C4-2B (cell line): ENCODE measurements at regions not wholly inside any gene's neighbourhood (a gene's known extent, or its start where the extent isn't known, plus 50 kb on each side); places are given as distances from the start of the nearest gene placed in this dataset.
"Not testable (repeated sequence)": the region's sequence is repeated elsewhere in the genome, so short reads cannot be mapped to it uniquely, and the experiment has no call there.

Source experiments
- H3K27ac ChIP-seq: fragments of 450-650 bp; 2 replicates; pipeline ENCODE4 v1.5.1; 2017
- ZFX ChIP-seq: fragments of 450-650 bp; IDR thresholded peaks from 2 replicates; pipeline ENCODE4 v1.6.1; 2017
- TF ChIP-seq, protein P1 (sequence below): fragments of 450-650 bp; conservative IDR thresholded peaks from 2 replicates; pipeline ENCODE4 v1.5.1; 2017; ENCODE audit warnings: mild to moderate bottlenecking

DNA sequence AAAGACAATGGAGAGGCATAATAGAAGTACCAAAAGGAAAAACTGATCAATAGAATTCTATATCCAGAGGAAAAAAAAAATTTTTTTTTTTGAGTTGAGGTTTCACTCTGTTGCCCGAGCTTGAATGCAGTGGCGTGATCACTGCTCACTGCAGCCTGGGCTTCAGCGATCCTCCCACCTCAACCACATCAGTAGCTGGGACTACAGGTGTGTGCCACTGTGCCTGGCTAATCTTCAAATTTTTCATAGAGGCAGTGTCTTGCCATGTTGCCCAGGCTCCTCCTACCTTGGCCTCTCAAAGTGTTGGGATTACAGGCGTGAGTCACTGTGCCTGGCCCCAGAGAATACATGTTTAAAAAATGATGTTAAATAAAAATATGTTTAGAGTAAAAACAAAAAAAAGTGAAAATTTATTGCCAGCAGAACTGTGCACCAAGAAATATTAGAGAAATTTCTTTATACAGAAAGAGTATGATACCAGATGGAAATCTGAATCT lies 154.3 kb upstream of the ZBTB20 start:
- no peak for TF ChIP-seq ZFX
- TF ChIP-seq, protein P1, sequence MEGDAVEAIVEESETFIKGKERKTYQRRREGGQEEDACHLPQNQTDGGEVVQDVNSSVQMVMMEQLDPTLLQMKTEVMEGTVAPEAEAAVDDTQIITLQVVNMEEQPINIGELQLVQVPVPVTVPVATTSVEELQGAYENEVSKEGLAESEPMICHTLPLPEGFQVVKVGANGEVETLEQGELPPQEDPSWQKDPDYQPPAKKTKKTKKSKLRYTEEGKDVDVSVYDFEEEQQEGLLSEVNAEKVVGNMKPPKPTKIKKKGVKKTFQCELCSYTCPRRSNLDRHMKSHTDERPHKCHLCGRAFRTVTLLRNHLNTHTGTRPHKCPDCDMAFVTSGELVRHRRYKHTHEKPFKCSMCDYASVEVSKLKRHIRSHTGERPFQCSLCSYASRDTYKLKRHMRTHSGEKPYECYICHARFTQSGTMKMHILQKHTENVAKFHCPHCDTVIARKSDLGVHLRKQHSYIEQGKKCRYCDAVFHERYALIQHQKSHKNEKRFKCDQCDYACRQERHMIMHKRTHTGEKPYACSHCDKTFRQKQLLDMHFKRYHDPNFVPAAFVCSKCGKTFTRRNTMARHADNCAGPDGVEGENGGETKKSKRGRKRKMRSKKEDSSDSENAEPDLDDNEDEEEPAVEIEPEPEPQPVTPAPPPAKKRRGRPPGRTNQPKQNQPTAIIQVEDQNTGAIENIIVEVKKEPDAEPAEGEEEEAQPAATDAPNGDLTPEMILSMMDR = no peak

GRCh38 chr3:115317953-115318352 lies 170.9 kb upstream of the ZBTB20 start:
- H3K27ac ChIP-seq = not testable (repeated sequence)

More for the DNA sequence above, 154.3 kb upstream of the ZBTB20 start:
- no peak overlapping the region for H3K27ac ChIP-seq

- no peak overlapping the region for H3K27ac ChIP-seq
- TF ChIP-seq, protein P1 = no peak
- TF ChIP-seq ZFX = no peak
These were observed 174.3 kb upstream of the ZBTB20 start for GRCh38 chr3:115321400-115321805.

DNA sequence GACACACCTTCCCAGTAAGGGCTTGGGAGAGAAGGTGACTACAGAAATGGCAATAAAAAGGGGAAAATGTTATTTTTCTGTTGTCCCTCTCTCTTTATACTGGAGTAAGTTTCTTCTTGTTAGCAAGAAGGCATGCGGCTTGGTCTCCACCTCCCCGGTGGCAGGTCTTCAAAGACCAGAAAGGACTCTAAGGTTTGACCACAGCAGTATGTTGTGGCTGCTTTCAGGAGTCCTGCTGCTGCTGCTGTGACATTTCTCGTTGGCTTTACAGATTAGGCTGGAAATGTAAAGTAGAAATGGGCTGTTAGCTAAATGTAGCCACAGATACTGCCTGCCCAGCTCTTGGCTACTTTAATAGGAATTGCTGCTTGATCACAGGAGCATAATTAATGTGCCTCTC lies 175.8 kb upstream of the ZBTB20 start:
- no peak for TF ChIP-seq ZFX
- TF ChIP-seq, protein P1 = no peak

GRCh38 chr3:115323380-115323779 lies 176.3 kb upstream of the ZBTB20 start:
- H3K27ac ChIP-seq = no peak overlapping the region

More for the DNA sequence above, 175.8 kb upstream of the ZBTB20 start:
- H3K27ac ChIP-seq = no peak overlapping the region

DNA sequence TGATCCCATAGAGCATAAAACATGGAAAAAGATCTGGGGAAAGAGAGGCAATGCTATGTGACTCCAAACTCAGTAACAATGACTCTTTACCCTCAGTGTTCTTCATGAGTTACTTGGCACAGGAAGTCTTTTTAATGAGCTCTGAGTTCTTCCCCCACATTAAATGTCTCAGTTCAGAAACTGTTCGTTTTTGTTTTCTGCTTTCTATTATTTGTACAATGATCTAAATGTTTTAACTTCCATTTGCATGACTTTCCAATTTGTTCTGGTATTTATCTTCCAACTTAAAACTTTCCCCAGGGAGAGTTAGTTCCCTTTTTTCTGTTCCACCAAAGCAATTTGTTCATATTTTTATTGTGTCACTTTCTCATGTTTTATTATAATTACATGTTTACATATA lies 177.0 kb upstream of the ZBTB20 start:
- TF ChIP-seq, protein P1 = no peak
- TF ChIP-seq ZFX = no peak
- H3K27ac ChIP-seq = no peak overlapping the region

More at GRCh38 chr3:115323380-115323779, 176.3 kb upstream of the ZBTB20 start:
- no peak for TF ChIP-seq ZFX
- TF ChIP-seq, protein P1 = no peak

GRCh38 chr3:115325539-115325938 lies 178.5 kb upstream of the ZBTB20 start:
- H3K27ac ChIP-seq = no peak overlapping the region
- no peak for TF ChIP-seq ZFX
- TF ChIP-seq, protein P1 = no peak

GRCh38 chr3:115330430-115330829 lies 183.3 kb upstream of the ZBTB20 start:
- TF ChIP-seq, protein P1 = no peak
- TF ChIP-seq ZFX = no peak
- H3K27ac ChIP-seq = no peak overlapping the region
